ENCODE measurements at regions not wholly inside any gene's neighbourhood (a gene's known extent, or its start where the extent isn't known, plus 50 kb on each side); places are given as distances from the start of the nearest gene placed in this dataset.

DNA sequence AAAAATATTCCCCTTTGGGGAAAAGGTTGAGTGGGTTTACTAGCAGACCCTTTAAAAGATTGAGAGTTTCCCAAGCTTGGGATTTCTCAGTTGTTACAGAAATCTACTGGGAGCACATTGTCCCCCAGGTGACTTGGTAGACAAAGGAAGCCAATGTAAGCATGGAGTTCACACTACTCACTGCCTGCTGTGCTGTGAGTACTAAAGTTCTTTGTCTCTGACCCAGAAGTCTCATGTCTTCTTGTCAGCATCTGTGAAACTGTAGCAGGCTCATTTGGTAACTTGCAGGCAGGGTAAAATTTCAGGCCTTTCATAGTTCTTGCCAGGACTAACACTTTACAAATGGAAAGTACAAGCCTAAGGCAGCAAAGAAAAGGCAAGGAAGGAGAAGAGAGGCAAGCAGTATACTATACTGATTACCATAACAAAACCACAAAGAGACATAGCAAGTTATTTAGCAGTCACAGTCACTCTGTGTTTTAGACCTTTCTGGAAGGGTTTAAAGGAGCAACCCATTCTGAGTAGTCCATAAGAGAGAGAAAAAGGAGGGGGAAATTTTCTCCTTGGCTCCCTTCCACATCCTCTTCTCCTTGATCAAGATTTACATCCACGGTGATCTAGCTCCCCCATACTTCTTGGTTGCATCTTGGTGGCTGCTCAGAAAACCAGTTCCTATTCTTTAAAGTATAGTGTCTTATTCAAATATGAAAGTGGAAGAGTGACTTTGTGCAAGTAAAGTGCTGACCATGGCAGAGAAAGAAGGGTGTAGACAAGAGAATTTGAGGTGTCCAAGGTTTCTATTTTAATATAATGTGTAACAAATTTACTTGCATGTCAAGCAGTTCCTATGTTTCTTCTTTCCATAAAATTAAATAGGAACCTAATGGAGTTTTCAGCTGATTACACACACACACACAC lies 160.0 kb upstream of the PDE5A start:
- Histone ChIP-seq H3K4me3 (ENCODE audit: low read depth, low read length) (no peak overlapping the region), H3K36me3 (no peaks in the 10 kb centered on the region), H3K27me3 (no peaks in the 10 kb centered on the region), H3K9me3 (no peaks in the 10 kb centered on the region), H3K4me1 (no peaks in the 10 kb centered on the region)
- TF ChIP-seq CTCF (IDR thresholded peaks at IDR 0.05; ENCODE audit: low read depth, low read length): no peak
- no peak for DNase-seq

- no peak for DNase-seq
- H3K4me3 ChIP-seq (ENCODE audit: low read depth, low read length): no peak overlapping the region
- H3K27me3 ChIP-seq: no peaks in the 10 kb centered on the region
- TF ChIP-seq CTCF (IDR thresholded peaks at IDR 0.05; ENCODE audit: low read depth, low read length): no peak; the same call in 1 of the 2 replicates
- no peaks in the 10 kb centered on the region for H3K36me3 ChIP-seq
- H3K9me3 ChIP-seq: no peaks in the 10 kb centered on the region
- no peaks in the 10 kb centered on the region for H3K4me1 ChIP-seq
Measured at GRCh38 chr4:119785963-119786362, 157.4 kb upstream of the PDE5A start.

DNA sequence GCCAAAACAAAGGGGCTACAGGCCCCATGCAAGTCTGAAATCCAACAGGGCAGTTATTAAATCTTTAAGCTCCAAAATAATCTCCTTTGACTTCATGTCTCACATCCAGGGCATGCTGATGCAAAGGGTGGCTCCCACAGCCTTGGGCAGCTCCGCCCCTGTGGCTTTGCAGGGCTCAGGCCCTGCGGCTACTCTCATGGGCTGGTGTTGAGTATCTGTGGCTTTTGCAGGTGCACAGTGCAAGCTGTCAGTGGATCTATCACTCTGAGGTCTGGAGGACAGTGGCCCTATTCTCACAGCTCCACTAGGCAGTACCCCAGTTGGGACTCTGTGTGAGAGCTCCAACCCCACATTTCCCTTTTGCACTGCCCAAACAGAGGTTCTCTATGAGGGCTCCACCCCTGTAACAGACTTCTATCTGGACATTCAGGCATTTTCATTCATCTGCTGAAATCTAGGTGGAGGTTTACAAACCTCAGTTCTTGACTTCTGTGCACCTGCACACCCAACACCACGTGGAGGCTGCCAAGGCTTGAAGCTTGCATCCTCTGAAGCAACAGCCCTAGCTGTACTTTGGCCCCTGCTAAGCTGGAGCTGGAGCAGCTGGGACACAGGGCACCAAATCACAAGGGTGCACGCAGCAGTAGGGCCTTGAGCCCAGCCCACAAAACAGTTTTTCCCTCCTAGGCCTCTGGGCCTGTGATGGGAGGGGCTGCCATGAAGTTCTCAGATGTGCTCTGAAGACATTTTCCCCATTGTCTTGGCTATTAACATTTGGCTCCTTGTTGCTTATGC lies 154.8 kb upstream of the PDE5A start:
- Histone ChIP-seq H3K4me1 (no peaks in the 10 kb centered on the region), H3K36me3 (no peaks in the 10 kb centered on the region), H3K9me3 (no peaks in the 10 kb centered on the region), H3K27me3 (no peaks in the 10 kb centered on the region), H3K4me3 (ENCODE audit: low read depth, low read length) (no peak overlapping the region)
- DNase-seq: no peak
- TF ChIP-seq CTCF (IDR thresholded peaks at IDR 0.05; ENCODE audit: low read depth, low read length): no peak

DNA sequence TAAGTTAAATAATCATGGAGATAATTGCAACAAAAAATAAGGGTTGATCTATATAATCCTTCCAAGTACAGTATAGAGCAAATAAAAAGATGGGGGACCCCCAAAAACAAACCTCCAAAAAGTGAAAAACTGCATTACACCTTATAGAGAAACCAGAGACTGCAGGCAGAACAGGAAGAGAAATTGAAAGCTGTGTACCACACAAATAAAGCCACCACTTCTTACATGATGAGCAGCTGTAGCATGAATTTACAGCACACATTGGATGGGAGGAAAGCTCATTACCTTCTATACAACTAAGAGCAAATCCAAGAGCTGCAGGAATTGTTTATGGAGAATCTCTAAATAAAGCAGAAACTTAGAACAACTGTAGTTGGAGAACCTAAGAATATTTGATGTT lies 152.4 kb upstream of the PDE5A start:
- H3K36me3 ChIP-seq: no peaks in the 10 kb centered on the region
- no peak for TF ChIP-seq CTCF (IDR thresholded peaks at IDR 0.05; ENCODE audit: low read depth, low read length)
- H3K4me3 ChIP-seq (ENCODE audit: low read depth, low read length): no peak overlapping the region
- no peaks in the 10 kb centered on the region for H3K27me3 ChIP-seq
- H3K9me3 ChIP-seq: no peaks in the 10 kb centered on the region
- H3K4me1 ChIP-seq: no peaks in the 10 kb centered on the region
- DNase-seq: no peak

DNA sequence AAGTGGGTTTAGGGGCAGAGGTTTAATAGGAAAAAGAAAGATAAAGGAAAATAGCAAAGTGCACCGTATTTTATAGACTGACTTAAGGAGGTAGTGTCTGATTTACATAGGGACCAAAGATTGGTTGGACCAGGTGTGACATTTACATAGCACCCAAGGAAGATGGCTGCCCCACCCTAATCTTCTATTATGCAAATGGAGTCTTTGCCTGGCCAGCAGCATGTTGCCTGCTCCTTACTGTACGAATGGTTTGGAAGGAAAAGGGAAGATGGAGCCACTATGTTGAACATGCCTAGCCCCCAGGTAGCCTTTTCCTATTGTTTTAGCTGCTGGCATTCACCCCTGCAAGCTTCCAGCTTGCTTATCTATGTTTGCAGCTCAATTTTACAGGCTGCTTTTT lies 146.2 kb upstream of the PDE5A start:
- no peak for DNase-seq
- Histone ChIP-seq H3K36me3 (no peaks in the 10 kb centered on the region), H3K4me1 (no peaks in the 10 kb centered on the region), H3K27me3 (no peaks in the 10 kb centered on the region), H3K9me3 (no peaks in the 10 kb centered on the region), H3K4me3 (ENCODE audit: low read depth, low read length) (no peak overlapping the region)
- no peak for TF ChIP-seq CTCF (IDR thresholded peaks at IDR 0.05; ENCODE audit: low read depth, low read length)

- H3K4me3 ChIP-seq (ENCODE audit: low read depth, low read length): no peak overlapping the region
- no peak for DNase-seq
- no peak for TF ChIP-seq CTCF (IDR thresholded peaks at IDR 0.05; ENCODE audit: low read depth, low read length)
- no peaks in the 10 kb centered on the region for H3K27me3 ChIP-seq
- no peaks in the 10 kb centered on the region for H3K36me3 ChIP-seq
- no peaks in the 10 kb centered on the region for H3K4me1 ChIP-seq
- no peaks in the 10 kb centered on the region for H3K9me3 ChIP-seq
Measured at GRCh38 chr4:119765951-119766350, 137.3 kb upstream of the PDE5A start.
